H1 (cell line): ENCODE measurements at regions not wholly inside any gene's neighbourhood (a gene's known extent, or its start where the extent isn't known, plus 50 kb on each side); places are given as distances from the start of the nearest gene placed in this dataset.

Experiments
- CTCF ChIA-PET: fragments of 300-600 bp; sonication (Branson Sonifier 250); formaldehyde crosslinking; loops from one replicate; lab custom pipeline; 2021; ENCODE audit not compliant: partially characterized antibody; lab: Charles Lee
- POLR2A ChIA-PET: fragments of 300-600 bp; sonication (Branson Sonifier 250); formaldehyde crosslinking; loops from one replicate; lab custom pipeline; 2021; ENCODE audit warnings: inconsistent platforms; ENCODE audit not compliant: partially characterized antibody; lab: Charles Lee
- DNase-seq, 2 experiments: peaks; one replicate each; pipeline versions ENCODE4 v3.0.0 to v3.0.0-alpha.2; 2010 to 2022; ENCODE audit warnings: low spot score in 2 of 2, low read depth in 1 of 2, mixed read lengths in 1 of 2
- FAIRE-seq: peaks from 2 replicates; lab custom pipeline; 2011; peaks lifted over from hg19 to GRCh38; lab: Jason Lieb, UNC
- H2AFZ ChIP-seq: 2 replicates; pipeline ENCODE4 v1.8.1; 2012; ENCODE audit warnings: low read length, inconsistent platforms
- H2AK5ac ChIP-seq: 2 replicates; pipeline ENCODE4 v1.6.1; 2013; ENCODE audit warnings: low read depth, low read length
- H2BK120ac ChIP-seq: replicated peaks from 2 replicates; pipeline ENCODE3; 2013; ENCODE audit warnings: low read depth, low read length, inconsistent platforms
- H2BK12ac ChIP-seq: 2 replicates; pipeline ENCODE4 v1.6.1; 2013; ENCODE audit warnings: low read depth, low read length
- H2BK15ac ChIP-seq: 2 replicates; pipeline ENCODE4 v1.6.1; 2013; ENCODE audit warnings: low read length
- H2BK20ac ChIP-seq: 2 replicates; pipeline ENCODE4 v1.6.1; 2013; ENCODE audit warnings: low read length
- H2BK5ac ChIP-seq: 2 replicates; pipeline ENCODE4 v1.6.1; 2013; ENCODE audit warnings: low read depth, low read length
- H3K14ac ChIP-seq: 2 replicates; pipeline ENCODE4 v1.6.1; 2013; ENCODE audit warnings: inconsistent platforms; ENCODE audit not compliant: insufficient read length
- H3K18ac ChIP-seq: 2 replicates; pipeline ENCODE4 v1.6.1; 2013; ENCODE audit warnings: low read length; ENCODE audit errors: extremely low read depth
- H3K23ac ChIP-seq: 2 replicates; pipeline ENCODE4 v1.6.1; 2013; ENCODE audit warnings: inconsistent platforms; ENCODE audit not compliant: insufficient read length
- H3K23me2 ChIP-seq: 2 replicates; pipeline ENCODE4 v1.6.1; 2013; ENCODE audit warnings: low read depth, low read length
- H3K27ac ChIP-seq: 2 replicates; pipeline ENCODE4 v1.6.1; 2011; ENCODE audit warnings: low read depth, low read length, inconsistent platforms
- H3K27me3 ChIP-seq, 4 experiments: replicated peaks in 1 of 4; 1 replicate in 1 of 4; 2 replicates in 3 of 4; pipeline versions ENCODE4 v1.6.1 to v1.8.1; 2011 to 2013; ENCODE audit warnings: low read length in 3 of 4, mild to moderate bottlenecking in 3 of 4, inconsistent platforms in 2 of 4, mixed read lengths in 2 of 4, moderate library complexity in 1 of 4; ENCODE audit not compliant: control insufficient read depth in 3 of 4, insufficient read depth in 3 of 4; ENCODE audit errors: extremely low read depth in 1 of 4
- H3K36me3 ChIP-seq, 4 experiments: 2 replicates each; pipeline versions ENCODE4 v1.6.1 to v1.8.1; 2011 to 2013; ENCODE audit warnings: mild to moderate bottlenecking in 4 of 4, low read length in 3 of 4, moderate library complexity in 2 of 4, control low read depth in 1 of 4, inconsistent platforms in 1 of 4; ENCODE audit not compliant: insufficient read depth in 4 of 4, control insufficient read depth in 2 of 4
- H3K4ac ChIP-seq: replicated peaks from 2 replicates; pipeline ENCODE3; 2013; ENCODE audit warnings: low read length, low read depth, mixed read lengths, inconsistent platforms; ENCODE audit not compliant: insufficient read length
- H3K4me1 ChIP-seq, 4 experiments: replicated peaks in 1 of 4; 1 replicate in 1 of 4; 2 replicates in 3 of 4; pipeline versions ENCODE4 v1.6.1 to v1.8.1; 2011 to 2013; ENCODE audit warnings: low read length in 3 of 4, inconsistent platforms in 2 of 4, mixed read lengths in 1 of 4; ENCODE audit not compliant: insufficient read depth in 4 of 4, control insufficient read depth in 3 of 4
- H3K4me2 ChIP-seq, 2 experiments: 2 replicates each; pipeline versions ENCODE4 v1.6.1 to v1.8.1; 2011 to 2013; ENCODE audit warnings: low read depth in 2 of 2, low read length in 2 of 2, control low read depth in 1 of 2, inconsistent platforms in 1 of 2, mild to moderate bottlenecking in 1 of 2; ENCODE audit not compliant: insufficient read depth in 1 of 2
- H3K4me3 ChIP-seq, 4 experiments: fragments of 200-600, 300-600 bp in 1 of 4; sonication (generic), shearing (Covaris generic), sonication (Bioruptor Twin) in 1 of 4; 2 replicates each; pipeline versions ENCODE4 v1.5.1 to v1.8.1; 2011 to 2016; ENCODE audit warnings: low read length in 4 of 4, low read depth in 3 of 4, control low read depth in 2 of 4, inconsistent platforms in 2 of 4, mild to moderate bottlenecking in 2 of 4, mixed read lengths in 1 of 4, moderate library complexity in 1 of 4; ENCODE audit not compliant: insufficient read depth in 2 of 4; ENCODE audit errors: extremely low read depth in 1 of 4
- H3K56ac ChIP-seq: replicated peaks from 2 replicates; pipeline ENCODE3; 2013; ENCODE audit warnings: low read depth, mild to moderate bottlenecking, mixed read lengths, low read length, inconsistent platforms; ENCODE audit not compliant: insufficient read length
- H3K79me1 ChIP-seq: 2 replicates; pipeline ENCODE4 v1.6.1; 2013; ENCODE audit warnings: low read depth, low read length, control low read depth
- H3K79me2 ChIP-seq, 2 experiments: 2 replicates each; pipeline versions ENCODE4 v1.6.1 to v1.8.1; 2012 to 2013; ENCODE audit warnings: low read length in 2 of 2, mild to moderate bottlenecking in 2 of 2, inconsistent platforms in 1 of 2; ENCODE audit not compliant: insufficient read depth in 2 of 2, control insufficient read depth in 1 of 2
- H3K9ac ChIP-seq, 4 experiments: replicated peaks in 1 of 4; 1 replicate in 1 of 4; 2 replicates in 3 of 4; pipeline versions ENCODE4 v1.6.1 to v1.8.1; 2011 to 2013; ENCODE audit warnings: low read depth in 3 of 4, low read length in 3 of 4, control low read depth in 2 of 4, mild to moderate bottlenecking in 2 of 4, moderate library complexity in 2 of 4, inconsistent platforms in 1 of 4; ENCODE audit errors: extremely low read depth in 1 of 4
- H3K9me3 ChIP-seq, 2 experiments: 2 replicates each; pipeline versions ENCODE4 v1.6.1 to v1.8.1; 2012 to 2013; ENCODE audit warnings: mild to moderate bottlenecking in 2 of 2, moderate library complexity in 2 of 2, control low read depth in 1 of 2, inconsistent platforms in 1 of 2, low read depth in 1 of 2, low read length in 1 of 2, mixed read lengths in 1 of 2; ENCODE audit not compliant: insufficient read depth in 2 of 2
- H4K20me1 ChIP-seq, 2 experiments: replicated peaks in 1 of 2; 2 replicates each; pipeline versions ENCODE3 to v1.8.1; 2011 to 2013; ENCODE audit warnings: inconsistent platforms in 2 of 2, low read length in 2 of 2, mild to moderate bottlenecking in 1 of 2; ENCODE audit not compliant: insufficient read depth in 2 of 2, control insufficient read depth in 1 of 2
- H4K5ac ChIP-seq: 2 replicates; pipeline ENCODE4 v1.6.1; 2013; ENCODE audit warnings: low read length, low read depth, mixed read lengths, inconsistent platforms; ENCODE audit not compliant: insufficient read length
- H4K8ac ChIP-seq: 2 replicates; pipeline ENCODE4 v1.8.0; 2013; ENCODE audit warnings: mild to moderate bottlenecking, moderate library complexity, low read length, inconsistent platforms; ENCODE audit not compliant: insufficient read depth; ENCODE audit errors: extremely low read depth
- H4K91ac ChIP-seq: replicated peaks from 2 replicates; pipeline ENCODE3; 2013; ENCODE audit warnings: low read length, mixed read lengths, inconsistent platforms; ENCODE audit not compliant: insufficient read length
- CEBPB ChIP-seq: IDR thresholded peaks from 2 replicates; pipeline ENCODE4 v1.6.1; 2012; ENCODE audit warnings: low read depth, low read length
- CHD1 ChIP-seq: IDR thresholded peaks from 2 replicates; pipeline ENCODE4 v1.6.1; 2012; ENCODE audit warnings: low read depth, low read length, improper control_type of control experiment
- EZH2 ChIP-seq: fragments of 200-600 bp; sonication (generic); IDR thresholded peaks from 2 replicates; pipeline ENCODE4 v1.7.1; 2012; ENCODE audit warnings: low read depth, mild to moderate bottlenecking, moderate library complexity, low read length, inconsistent platforms; ENCODE audit not compliant: severe bottlenecking
- FOSL1 ChIP-seq: IDR thresholded peaks from 2 replicates; pipeline ENCODE4 v1.6.1; 2011; ENCODE audit warnings: mild to moderate bottlenecking, low read depth, low read length, moderate library complexity; ENCODE audit not compliant: insufficient read depth
- KDM5A ChIP-seq: fragments of 200-600 bp; IDR thresholded peaks from 2 replicates; pipeline ENCODE4 v1.7.1; 2012; ENCODE audit warnings: mild to moderate bottlenecking, low read length, inconsistent platforms, mixed read lengths
- POLR2AphosphoS5 ChIP-seq: IDR thresholded peaks from 2 replicates; pipeline ENCODE4 v1.6.1; 2011; ENCODE audit warnings: low read depth, low read length
- POU5F1 ChIP-seq: IDR thresholded peaks from 2 replicates; pipeline ENCODE4 v1.6.1; 2011; ENCODE audit warnings: low read depth, mild to moderate bottlenecking, low read length, moderate library complexity
- SAP30 ChIP-seq: fragments of 300-600 bp; sonication (generic); IDR thresholded peaks from 2 replicates; pipeline ENCODE4 v1.7.1; 2012; ENCODE audit warnings: low read length, moderate library complexity, mild to moderate bottlenecking, inconsistent platforms; ENCODE audit not compliant: insufficient read depth, insufficient replicate concordance
- SIN3A ChIP-seq, 2 experiments: IDR thresholded peaks in 1 of 2; conservative IDR thresholded peaks in 1 of 2; 2 replicates each; pipeline ENCODE4 v1.6.1; 2011 to 2012; ENCODE audit warnings: low read length in 2 of 2, improper control_type of control experiment in 1 of 2, low read depth in 1 of 2, mild to moderate bottlenecking in 1 of 2
- SP1 ChIP-seq: IDR thresholded peaks from 2 replicates; pipeline ENCODE4 v1.6.1; 2011; ENCODE audit warnings: low read depth, low read length
- SP4 ChIP-seq: IDR thresholded peaks from 2 replicates; pipeline ENCODE4 v1.6.1; 2012; ENCODE audit warnings: low read length, inconsistent platforms
- TAF1 ChIP-seq: IDR thresholded peaks from 2 replicates; pipeline ENCODE4 v1.6.1; 2011; ENCODE audit warnings: mild to moderate bottlenecking, low read depth, low read length
- whole genome bisulfite sequencing, 2 experiments: shearing (Covaris generic) in 1 of 2; methylation state at CpG; one replicate each; pipeline versions ENCODE4 v1.1.6 to v1.1.7; 2013 to 2015; ENCODE audit warnings: low lambda C conversion rate in 2 of 2, mixed read lengths in 2 of 2, inconsistent platforms in 1 of 2, low coverage in 1 of 2, missing lambda C conversion rate in 1 of 2; ENCODE audit not compliant: insufficient replicate concordance in 2 of 2, insufficient coverage in 1 of 2, insufficient read length in 1 of 2; ENCODE audit errors: extremely low coverage in 1 of 2, missing lambda C conversion rate in 1 of 2; 5-methylcytosine and 5-hydroxymethylcytosine counted together
- TF ChIP-seq, protein P1 (sequence below): IDR thresholded peaks from 2 replicates; pipeline ENCODE4 v1.6.1; 2012; ENCODE audit warnings: inconsistent platforms

DNA sequence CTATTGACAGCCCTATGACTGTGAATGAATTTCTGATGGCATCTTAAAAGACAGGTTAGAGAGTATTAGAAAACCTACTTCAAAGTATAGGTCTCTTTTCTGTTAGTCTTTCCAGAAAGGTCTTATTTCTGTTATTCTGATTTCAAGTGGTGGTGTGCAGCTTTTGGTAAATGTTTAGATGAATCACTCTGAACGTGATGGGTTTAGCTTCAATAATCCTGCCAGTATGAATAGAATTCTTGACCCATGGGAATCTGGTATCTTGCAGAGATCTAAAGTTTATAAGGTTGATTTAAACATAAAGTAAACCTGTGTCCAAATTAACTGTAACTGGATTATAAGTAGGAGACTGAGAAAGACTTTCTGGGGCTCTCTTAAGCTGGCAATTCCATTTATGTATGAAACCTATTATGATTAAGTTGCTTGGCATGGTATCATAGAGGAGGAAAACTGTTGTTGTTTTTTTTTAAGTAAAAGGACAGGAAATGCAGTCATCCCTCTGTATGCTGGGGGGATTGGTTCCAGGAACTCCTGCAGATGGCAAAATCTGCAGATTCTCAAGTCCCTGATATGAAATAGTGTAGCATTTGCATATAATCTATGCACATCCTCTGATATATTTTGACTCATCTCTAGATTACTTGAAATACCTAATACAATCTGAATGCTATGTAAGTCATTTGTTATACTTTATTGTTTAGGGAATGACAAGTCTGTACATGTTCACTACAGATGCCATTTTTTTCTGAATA, 77.0 kb upstream of the ADAMTS19 start:
- H3K14ac ChIP-seq: no peak overlapping the region
- no peak overlapping the region for H3K18ac ChIP-seq
- H3K56ac ChIP-seq: no peak overlapping the region
- no peaks in the 10 kb centered on the region for H3K27me3 ChIP-seq
- H3K79me1 ChIP-seq: no peaks in the 10 kb centered on the region
- no peak overlapping the region for H3K4me2 ChIP-seq
- no peak overlapping the region for H3K9ac ChIP-seq
- no peak overlapping the region for H3K27ac ChIP-seq
- 92% methylated on average over 1 of the region's 1 CpG; no CpG with 5 or more reads in 1 of the 2 experiments for WGBS, 2 experiments
- H4K20me1 ChIP-seq: no peaks in the 10 kb centered on the region
- no peak overlapping the region for H3K4me3 ChIP-seq
- H3K4ac ChIP-seq: no peak overlapping the region
- no peaks in the 10 kb centered on the region for H3K9me3 ChIP-seq
- no peak overlapping the region for H2BK15ac ChIP-seq
- H2AFZ ChIP-seq: no peak overlapping the region
- H2AK5ac ChIP-seq: no peak overlapping the region
- no peak overlapping the region for H2BK12ac ChIP-seq
- H4K8ac ChIP-seq: no peak overlapping the region
- no peak overlapping the region for H4K5ac ChIP-seq
- H4K91ac ChIP-seq: no peak overlapping the region
- TF ChIP-seq EZH2: no peak
- no peak for TF ChIP-seq FOSL1
- no peak for TF ChIP-seq SIN3A (conservative IDR thresholded peaks at IDR 0.05 in 1 of 2, IDR thresholded peaks at IDR 0.05 in 1 of 2; ENCODE audit: low read depth in 1 of 2, low read length in 2 of 2)
- TF ChIP-seq, protein P1, sequence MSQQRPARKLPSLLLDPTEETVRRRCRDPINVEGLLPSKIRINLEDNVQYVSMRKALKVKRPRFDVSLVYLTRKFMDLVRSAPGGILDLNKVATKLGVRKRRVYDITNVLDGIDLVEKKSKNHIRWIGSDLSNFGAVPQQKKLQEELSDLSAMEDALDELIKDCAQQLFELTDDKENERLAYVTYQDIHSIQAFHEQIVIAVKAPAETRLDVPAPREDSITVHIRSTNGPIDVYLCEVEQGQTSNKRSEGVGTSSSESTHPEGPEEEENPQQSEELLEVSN: no peak
- TF ChIP-seq CHD1: no peak
- TF ChIP-seq KDM5A: no peak
- TF ChIP-seq CEBPB: no peak
- no peak for TF ChIP-seq SP1
- TF ChIP-seq TAF1: no peak
- no peak for TF ChIP-seq POU5F1
- TF ChIP-seq SAP30: no peak
- TF ChIP-seq SP4: no peak
- no peak for TF ChIP-seq POLR2AphosphoS5
- TF ChIP-seq, all 59 proteins: peak for 0
- no peak overlapping the region for H2BK20ac ChIP-seq
- POLR2A ChIA-PET: no interaction called here
- no peak overlapping the region for H2BK120ac ChIP-seq
- H3K23me2 ChIP-seq: no peaks in the 10 kb centered on the region
- H3K23ac ChIP-seq: no peak overlapping the region
- CTCF ChIA-PET: interaction anchor here (0.6 to 0.7 kb wide), 3 partner anchors 97 to 1256 kb away, joined by 3 to 4 read pairs (median 4); no protein-coding TSS in a partner anchor
- DNase-seq (no peak), FAIRE-seq (no peak)
- H3K36me3 ChIP-seq: no peaks in the 10 kb centered on the region
- H2BK5ac ChIP-seq: no peak overlapping the region
- H3K79me2 ChIP-seq: no peaks in the 10 kb centered on the region
- no peaks in the 10 kb centered on the region; a peak in 1 of 7 replicates for H3K4me1 ChIP-seq
